Neural cell (in vitro differentiated cells): ENCODE measurements at regions not wholly inside any gene's neighbourhood (a gene's known extent, or its start where the extent isn't known, plus 50 kb on each side); places are given as distances from the start of the nearest gene placed in this dataset.

Experiments
- EP300 ChIP-seq: fragments of 450-650 bp; conservative IDR thresholded peaks from 2 replicates; pipeline ENCODE4 v1.6.1; 2014; ENCODE audit warnings: antibody characterized with exemption, mild to moderate bottlenecking, moderate library complexity; ENCODE audit not compliant: poor library complexity, severe bottlenecking
- EZH2 ChIP-seq: fragments of 200-600, 300-800 bp; shearing (Covaris generic), sonication (generic); IDR thresholded peaks from 2 replicates; pipeline ENCODE4 v1.6.1; 2014; ENCODE audit warnings: antibody characterized with exemption, low read length, borderline replicate concordance, mild to moderate bottlenecking; ENCODE audit not compliant: insufficient read depth, poor library complexity, severe bottlenecking
- MXI1 ChIP-seq: fragments of 450-650 bp; conservative IDR thresholded peaks from 2 replicates; pipeline ENCODE4 v1.6.1; 2014; ENCODE audit warnings: antibody characterized with exemption, mild to moderate bottlenecking; ENCODE audit not compliant: poor library complexity, severe bottlenecking
- POLR2AphosphoS5 ChIP-seq: IDR thresholded peaks from 2 replicates; pipeline ENCODE4 v1.6.1; 2012
- RAD21 ChIP-seq: fragments of 450-650 bp; conservative IDR thresholded peaks from 2 replicates; pipeline ENCODE4 v1.6.1; 2014; ENCODE audit warnings: antibody characterized with exemption, mild to moderate bottlenecking, moderate library complexity
- TF ChIP-seq, protein P1 (sequence below): fragments of 450-650 bp; IDR thresholded peaks from 2 replicates; pipeline ENCODE4 v1.5.1; 2014; ENCODE audit warnings: antibody characterized with exemption, mild to moderate bottlenecking, moderate library complexity; ENCODE audit not compliant: poor library complexity, severe bottlenecking
- TF ChIP-seq, protein P2 (sequence below): IDR thresholded peaks from 2 replicates; pipeline ENCODE4 v1.6.1; 2012; ENCODE audit warnings: borderline replicate concordance

DNA sequence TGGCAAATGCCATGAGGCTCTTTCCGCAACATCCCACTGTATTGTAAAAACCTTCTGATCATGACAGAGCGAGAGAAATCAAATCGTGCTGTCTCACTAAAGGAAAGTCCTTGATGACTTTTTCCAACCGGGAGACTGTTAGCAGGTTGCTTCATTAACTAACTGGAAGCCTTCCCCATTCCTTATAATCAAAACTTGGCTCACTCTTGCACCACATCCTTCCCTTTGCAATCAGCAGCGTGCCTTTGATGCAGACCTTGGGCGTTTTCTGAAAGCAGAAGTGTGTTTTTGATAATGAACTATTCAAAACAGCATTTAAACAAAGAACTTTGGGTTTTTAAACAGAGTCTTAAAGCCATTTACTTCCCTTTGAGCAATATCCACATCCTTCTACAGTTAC, 96.2 kb upstream of the CNR1 start:
- TF ChIP-seq, protein P1, sequence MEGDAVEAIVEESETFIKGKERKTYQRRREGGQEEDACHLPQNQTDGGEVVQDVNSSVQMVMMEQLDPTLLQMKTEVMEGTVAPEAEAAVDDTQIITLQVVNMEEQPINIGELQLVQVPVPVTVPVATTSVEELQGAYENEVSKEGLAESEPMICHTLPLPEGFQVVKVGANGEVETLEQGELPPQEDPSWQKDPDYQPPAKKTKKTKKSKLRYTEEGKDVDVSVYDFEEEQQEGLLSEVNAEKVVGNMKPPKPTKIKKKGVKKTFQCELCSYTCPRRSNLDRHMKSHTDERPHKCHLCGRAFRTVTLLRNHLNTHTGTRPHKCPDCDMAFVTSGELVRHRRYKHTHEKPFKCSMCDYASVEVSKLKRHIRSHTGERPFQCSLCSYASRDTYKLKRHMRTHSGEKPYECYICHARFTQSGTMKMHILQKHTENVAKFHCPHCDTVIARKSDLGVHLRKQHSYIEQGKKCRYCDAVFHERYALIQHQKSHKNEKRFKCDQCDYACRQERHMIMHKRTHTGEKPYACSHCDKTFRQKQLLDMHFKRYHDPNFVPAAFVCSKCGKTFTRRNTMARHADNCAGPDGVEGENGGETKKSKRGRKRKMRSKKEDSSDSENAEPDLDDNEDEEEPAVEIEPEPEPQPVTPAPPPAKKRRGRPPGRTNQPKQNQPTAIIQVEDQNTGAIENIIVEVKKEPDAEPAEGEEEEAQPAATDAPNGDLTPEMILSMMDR, result no peak
- no peak for TF ChIP-seq RAD21
- TF ChIP-seq POLR2AphosphoS5, result no peak
- TF ChIP-seq, protein P2, sequence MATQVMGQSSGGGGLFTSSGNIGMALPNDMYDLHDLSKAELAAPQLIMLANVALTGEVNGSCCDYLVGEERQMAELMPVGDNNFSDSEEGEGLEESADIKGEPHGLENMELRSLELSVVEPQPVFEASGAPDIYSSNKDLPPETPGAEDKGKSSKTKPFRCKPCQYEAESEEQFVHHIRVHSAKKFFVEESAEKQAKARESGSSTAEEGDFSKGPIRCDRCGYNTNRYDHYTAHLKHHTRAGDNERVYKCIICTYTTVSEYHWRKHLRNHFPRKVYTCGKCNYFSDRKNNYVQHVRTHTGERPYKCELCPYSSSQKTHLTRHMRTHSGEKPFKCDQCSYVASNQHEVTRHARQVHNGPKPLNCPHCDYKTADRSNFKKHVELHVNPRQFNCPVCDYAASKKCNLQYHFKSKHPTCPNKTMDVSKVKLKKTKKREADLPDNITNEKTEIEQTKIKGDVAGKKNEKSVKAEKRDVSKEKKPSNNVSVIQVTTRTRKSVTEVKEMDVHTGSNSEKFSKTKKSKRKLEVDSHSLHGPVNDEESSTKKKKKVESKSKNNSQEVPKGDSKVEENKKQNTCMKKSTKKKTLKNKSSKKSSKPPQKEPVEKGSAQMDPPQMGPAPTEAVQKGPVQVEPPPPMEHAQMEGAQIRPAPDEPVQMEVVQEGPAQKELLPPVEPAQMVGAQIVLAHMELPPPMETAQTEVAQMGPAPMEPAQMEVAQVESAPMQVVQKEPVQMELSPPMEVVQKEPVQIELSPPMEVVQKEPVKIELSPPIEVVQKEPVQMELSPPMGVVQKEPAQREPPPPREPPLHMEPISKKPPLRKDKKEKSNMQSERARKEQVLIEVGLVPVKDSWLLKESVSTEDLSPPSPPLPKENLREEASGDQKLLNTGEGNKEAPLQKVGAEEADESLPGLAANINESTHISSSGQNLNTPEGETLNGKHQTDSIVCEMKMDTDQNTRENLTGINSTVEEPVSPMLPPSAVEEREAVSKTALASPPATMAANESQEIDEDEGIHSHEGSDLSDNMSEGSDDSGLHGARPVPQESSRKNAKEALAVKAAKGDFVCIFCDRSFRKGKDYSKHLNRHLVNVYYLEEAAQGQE, result no peak
- no peak for TF ChIP-seq EP300
- TF ChIP-seq EZH2, result no peak
- no peak for TF ChIP-seq MXI1
